ENCODE measurements at regions not wholly inside any gene's neighbourhood (a gene's known extent, or its start where the extent isn't known, plus 50 kb on each side); places are given as distances from the start of the nearest gene placed in this dataset.

DNA sequence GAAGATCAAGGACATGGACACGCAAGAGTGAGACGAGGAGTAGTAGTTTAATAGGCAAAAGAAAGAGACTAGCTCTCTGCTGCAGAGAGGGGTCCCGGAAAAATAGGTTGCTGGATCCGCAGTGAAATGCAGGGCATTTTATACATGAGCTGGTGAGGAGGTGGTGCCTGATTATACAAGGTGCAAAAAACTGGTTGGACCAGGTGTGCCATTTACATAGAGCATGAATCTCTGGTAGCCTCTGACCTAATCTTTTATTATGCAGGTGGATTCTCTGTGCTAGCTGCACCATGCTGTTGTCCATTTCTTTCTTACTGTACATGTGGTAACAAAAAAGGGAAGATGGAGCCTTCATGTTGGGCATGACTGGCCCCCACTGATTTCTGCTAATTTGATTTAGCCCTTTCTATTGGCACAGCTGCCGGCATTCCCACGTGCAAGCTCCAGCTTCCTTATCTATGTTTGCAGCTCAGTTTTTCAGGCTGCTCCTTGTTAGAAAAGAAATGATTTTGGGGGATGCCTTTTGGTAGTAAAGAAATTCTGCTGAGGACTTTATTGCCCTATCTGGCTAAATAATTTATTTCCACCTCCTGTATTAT, 548.1 kb downstream of the BRINP3 start:
- POLR2A ChIA-PET: no interaction called here
- H3K79me2 ChIP-seq (ENCODE audit: insufficient read depth, low read depth, low read length): no peaks in the 10 kb centered on the region
- DNase-seq (ENCODE audit: low spot score): no peak
- no peaks in the 10 kb centered on the region for H3K9me3 ChIP-seq (ENCODE audit: low read length)
- H4K20me1 ChIP-seq (ENCODE audit: insufficient read depth, low read length): no peaks in the 10 kb centered on the region; the same call in 1 of the 2 replicates
- no peak overlapping the region for H2AFZ ChIP-seq (ENCODE audit: low read length)
- BruUV-seq (replicated peaks): no TSS peak
- H3K4me3 ChIP-seq (ENCODE audit: low read depth, low read length, poor library complexity, severe bottlenecking): no peak overlapping the region
- TF ChIP-seq EZH2phosphoT487 (IDR thresholded peaks at IDR 0.05; ENCODE audit: borderline replicate concordance, low read depth, low read length): no peak
- TF ChIP-seq, protein P1, sequence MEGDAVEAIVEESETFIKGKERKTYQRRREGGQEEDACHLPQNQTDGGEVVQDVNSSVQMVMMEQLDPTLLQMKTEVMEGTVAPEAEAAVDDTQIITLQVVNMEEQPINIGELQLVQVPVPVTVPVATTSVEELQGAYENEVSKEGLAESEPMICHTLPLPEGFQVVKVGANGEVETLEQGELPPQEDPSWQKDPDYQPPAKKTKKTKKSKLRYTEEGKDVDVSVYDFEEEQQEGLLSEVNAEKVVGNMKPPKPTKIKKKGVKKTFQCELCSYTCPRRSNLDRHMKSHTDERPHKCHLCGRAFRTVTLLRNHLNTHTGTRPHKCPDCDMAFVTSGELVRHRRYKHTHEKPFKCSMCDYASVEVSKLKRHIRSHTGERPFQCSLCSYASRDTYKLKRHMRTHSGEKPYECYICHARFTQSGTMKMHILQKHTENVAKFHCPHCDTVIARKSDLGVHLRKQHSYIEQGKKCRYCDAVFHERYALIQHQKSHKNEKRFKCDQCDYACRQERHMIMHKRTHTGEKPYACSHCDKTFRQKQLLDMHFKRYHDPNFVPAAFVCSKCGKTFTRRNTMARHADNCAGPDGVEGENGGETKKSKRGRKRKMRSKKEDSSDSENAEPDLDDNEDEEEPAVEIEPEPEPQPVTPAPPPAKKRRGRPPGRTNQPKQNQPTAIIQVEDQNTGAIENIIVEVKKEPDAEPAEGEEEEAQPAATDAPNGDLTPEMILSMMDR (conservative IDR thresholded peaks at IDR 0.05; ENCODE audit: low read length): no peak
- H3K4me1 ChIP-seq (ENCODE audit: insufficient read depth, low read length, poor library complexity, severe bottlenecking): no peaks in the 10 kb centered on the region
- H3K9me2 ChIP-seq (ENCODE audit: insufficient read depth, low read length): no peaks in the 10 kb centered on the region
- H3K36me3 ChIP-seq (ENCODE audit: insufficient read depth, low read length): no peaks in the 10 kb centered on the region
- no peak overlapping the region for H3K27ac ChIP-seq (ENCODE audit: low read depth, low read length, poor library complexity, severe bottlenecking)
- H3K4me2 ChIP-seq (ENCODE audit: low read length): no peak overlapping the region
- CTCF ChIA-PET (ENCODE audit: unreplicated experiment): no interaction called here
- intact Hi-C loops (cut with micrococcal nuclease; ENCODE audit: unreplicated experiment): no loop called here

DNA sequence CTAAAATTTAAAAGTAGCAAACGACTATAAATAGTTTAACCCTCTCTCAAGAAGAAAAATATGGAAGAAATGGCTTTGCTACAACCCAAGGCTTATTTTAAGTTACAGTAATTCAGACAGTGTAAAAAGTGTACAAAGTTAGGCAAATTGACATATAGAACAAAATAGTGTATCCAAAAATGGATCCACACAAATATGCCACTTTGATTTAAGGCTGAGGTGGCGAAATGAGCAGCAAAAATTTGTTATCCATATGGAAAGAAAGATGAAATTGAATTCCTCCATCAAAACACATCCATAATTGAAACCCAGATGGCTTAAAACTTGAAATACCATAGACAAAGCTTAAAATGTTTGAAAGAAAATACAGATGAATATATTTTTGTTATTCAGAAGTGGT, 540.8 kb downstream of the BRINP3 start:
- Histone ChIP-seq H3K4me3 (ENCODE audit: low read depth, low read length, poor library complexity, severe bottlenecking) (no peak overlapping the region), H3K4me2 (ENCODE audit: low read length) (no peak overlapping the region), H3K27ac (ENCODE audit: low read depth, low read length, poor library complexity, severe bottlenecking) (no peak overlapping the region), H3K79me2 (ENCODE audit: insufficient read depth, low read depth, low read length) (no peaks in the 10 kb centered on the region), H3K9me2 (ENCODE audit: insufficient read depth, low read length) (no peaks in the 10 kb centered on the region), H4K20me1 (ENCODE audit: insufficient read depth, low read length) (no peaks in the 10 kb centered on the region; the same call in 1 of the 2 replicates), H3K9me3 (ENCODE audit: low read length) (no peaks in the 10 kb centered on the region), H3K4me1 (ENCODE audit: insufficient read depth, low read length, poor library complexity, severe bottlenecking) (no peaks in the 10 kb centered on the region), H3K36me3 (ENCODE audit: insufficient read depth, low read length) (no peaks in the 10 kb centered on the region), H2AFZ (ENCODE audit: low read length) (no peak overlapping the region)
- intact Hi-C loops (cut with micrococcal nuclease; ENCODE audit: unreplicated experiment): no loop called here
- POLR2A ChIA-PET: interaction anchor here (0.7 kb wide), 3 partner anchors 12 to 896 kb away, joined by 3 to 5 read pairs (median 3); no protein-coding TSS in a partner anchor
- TF ChIP-seq, protein P1 (conservative IDR thresholded peaks at IDR 0.05; ENCODE audit: low read length): no peak
- TF ChIP-seq EZH2phosphoT487 (IDR thresholded peaks at IDR 0.05; ENCODE audit: borderline replicate concordance, low read depth, low read length): no peak
- CTCF ChIA-PET (ENCODE audit: unreplicated experiment): no interaction called here
- DNase-seq (ENCODE audit: low spot score): no peak
- BruUV-seq (replicated peaks): no TSS peak

DNA sequence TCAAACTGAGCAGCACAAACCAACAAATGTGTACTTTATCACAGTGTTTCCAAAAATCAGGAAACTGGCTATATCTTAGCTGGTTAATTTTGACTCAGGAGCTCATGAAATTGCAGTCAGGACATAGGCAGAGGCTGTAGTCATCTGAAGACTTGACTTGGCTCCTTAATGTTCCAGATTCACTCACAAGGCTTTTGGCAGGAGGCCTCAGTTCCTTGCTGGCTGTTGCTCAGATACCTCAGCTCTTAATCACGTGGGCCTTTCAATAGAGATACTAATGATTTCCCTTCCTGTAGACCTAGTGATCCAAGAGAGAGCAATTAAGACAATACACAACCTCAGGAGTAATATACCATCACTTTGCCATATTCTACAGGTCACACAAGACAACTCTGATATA, 537.7 kb downstream of the BRINP3 start:
- CTCF ChIA-PET (ENCODE audit: unreplicated experiment): no interaction called here

More for the DNA sequence above, 537.7 kb downstream of the BRINP3 start:
- BruUV-seq (replicated peaks): no TSS peak
- Histone ChIP-seq H3K27ac (ENCODE audit: low read depth, low read length, poor library complexity, severe bottlenecking) (no peak overlapping the region), H3K4me3 (ENCODE audit: low read depth, low read length, poor library complexity, severe bottlenecking) (no peak overlapping the region), H3K9me3 (ENCODE audit: low read length) (no peaks in the 10 kb centered on the region), H4K20me1 (ENCODE audit: insufficient read depth, low read length) (no peaks in the 10 kb centered on the region), H3K79me2 (ENCODE audit: insufficient read depth, low read depth, low read length) (no peaks in the 10 kb centered on the region), H3K9me2 (ENCODE audit: insufficient read depth, low read length) (no peaks in the 10 kb centered on the region), H3K4me2 (ENCODE audit: low read length) (no peak overlapping the region), H3K4me1 (ENCODE audit: insufficient read depth, low read length, poor library complexity, severe bottlenecking) (no peaks in the 10 kb centered on the region), H2AFZ (ENCODE audit: low read length) (no peak overlapping the region), H3K36me3 (ENCODE audit: insufficient read depth, low read length) (no peaks in the 10 kb centered on the region)
- POLR2A ChIA-PET: no interaction called here
- no peak for TF ChIP-seq EZH2phosphoT487 (IDR thresholded peaks at IDR 0.05; ENCODE audit: borderline replicate concordance, low read depth, low read length)
- TF ChIP-seq, protein P1 (conservative IDR thresholded peaks at IDR 0.05; ENCODE audit: low read length): no peak
- intact Hi-C loops (cut with micrococcal nuclease; ENCODE audit: unreplicated experiment): no loop called here
- no peak for DNase-seq (ENCODE audit: low spot score)

Data from OCI-LY7 (cell line).